Brain microvascular endothelial cell (primary cell): ENCODE measurements at regions not wholly inside any gene's neighbourhood (a gene's known extent, or its start where the extent isn't known, plus 50 kb on each side); places are given as distances from the start of the nearest gene placed in this dataset.

ENCODE experiments used
- DNase-seq: peaks from one replicate; pipeline ENCODE4 v3.0.0-alpha.2; 2020
- H3K27ac ChIP-seq: fragments of 250-450 bp; sonication (Bioruptor Pico); 2 replicates; pipeline ENCODE4 v1.5.1; 2020; ENCODE audit warnings: mild to moderate bottlenecking, moderate library complexity
- H3K27me3 ChIP-seq: fragments of 250-450 bp; sonication (Bioruptor Pico); replicated peaks from 2 replicates; pipeline ENCODE4 v1.5.1; 2020; ENCODE audit warnings: mild to moderate bottlenecking
- H3K36me3 ChIP-seq: fragments of 250-450 bp; sonication (Bioruptor Pico); replicated peaks from 2 replicates; pipeline ENCODE4 v1.5.1; 2020; ENCODE audit warnings: mild to moderate bottlenecking
- H3K4me3 ChIP-seq: 2 replicates; pipeline ENCODE4 v1.5.1; 2011; ENCODE audit warnings: low read depth, mild to moderate bottlenecking, control low read depth, low read length, moderate library complexity
- in situ Hi-C: cut with HindIII; loops from 2 replicates; pipeline ENCODE4 v1.10.0; 2017; ENCODE audit warnings: low sequenced_read_pairs, low pct_ligation_motif_present
- TF ChIP-seq, protein P1 (sequence below): IDR thresholded peaks from 2 replicates; pipeline ENCODE4 v1.5.1; 2011; ENCODE audit warnings: low read depth, mild to moderate bottlenecking, moderate library complexity, low read length, control low read depth, inconsistent platforms; ENCODE audit errors: missing control alignments

- Histone ChIP-seq H3K4me3 (no peak overlapping the region), H3K36me3 (no peaks in the 10 kb centered on the region), H3K27me3 (no peaks in the 10 kb centered on the region), H3K27ac (no peak overlapping the region)
- TF ChIP-seq, protein P1, sequence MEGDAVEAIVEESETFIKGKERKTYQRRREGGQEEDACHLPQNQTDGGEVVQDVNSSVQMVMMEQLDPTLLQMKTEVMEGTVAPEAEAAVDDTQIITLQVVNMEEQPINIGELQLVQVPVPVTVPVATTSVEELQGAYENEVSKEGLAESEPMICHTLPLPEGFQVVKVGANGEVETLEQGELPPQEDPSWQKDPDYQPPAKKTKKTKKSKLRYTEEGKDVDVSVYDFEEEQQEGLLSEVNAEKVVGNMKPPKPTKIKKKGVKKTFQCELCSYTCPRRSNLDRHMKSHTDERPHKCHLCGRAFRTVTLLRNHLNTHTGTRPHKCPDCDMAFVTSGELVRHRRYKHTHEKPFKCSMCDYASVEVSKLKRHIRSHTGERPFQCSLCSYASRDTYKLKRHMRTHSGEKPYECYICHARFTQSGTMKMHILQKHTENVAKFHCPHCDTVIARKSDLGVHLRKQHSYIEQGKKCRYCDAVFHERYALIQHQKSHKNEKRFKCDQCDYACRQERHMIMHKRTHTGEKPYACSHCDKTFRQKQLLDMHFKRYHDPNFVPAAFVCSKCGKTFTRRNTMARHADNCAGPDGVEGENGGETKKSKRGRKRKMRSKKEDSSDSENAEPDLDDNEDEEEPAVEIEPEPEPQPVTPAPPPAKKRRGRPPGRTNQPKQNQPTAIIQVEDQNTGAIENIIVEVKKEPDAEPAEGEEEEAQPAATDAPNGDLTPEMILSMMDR: no peak
- no peak for DNase-seq
- in situ Hi-C loops: no loop called here
Measured at GRCh38 chr11:135036488-135037297, 624.7 kb upstream of the B3GAT1 start.

DNA sequence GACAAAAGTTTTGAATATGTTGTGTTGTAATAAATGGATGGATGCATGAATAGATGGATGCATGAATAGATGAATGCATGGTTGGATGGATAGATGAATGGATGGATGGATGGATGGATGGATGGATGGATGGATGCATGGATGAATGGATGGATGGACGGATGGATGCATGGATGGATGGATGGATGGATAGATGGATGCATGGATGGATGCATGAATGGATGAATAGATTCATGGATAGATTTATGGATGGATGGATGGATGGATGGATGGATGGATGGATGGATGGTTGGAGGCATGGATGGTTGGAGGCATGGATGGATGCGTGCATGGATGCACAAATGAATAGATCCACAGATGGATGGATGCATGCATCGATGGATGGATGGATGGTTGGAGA is 623.2 kb upstream of the B3GAT1 start:
- no peak for DNase-seq
- TF ChIP-seq, protein P1: no peak
- Histone ChIP-seq H3K4me3 (no peak overlapping the region), H3K27ac (no peak overlapping the region), H3K27me3 (no peaks in the 10 kb centered on the region), H3K36me3 (no peaks in the 10 kb centered on the region)
- in situ Hi-C loops: no loop called here

DNA sequence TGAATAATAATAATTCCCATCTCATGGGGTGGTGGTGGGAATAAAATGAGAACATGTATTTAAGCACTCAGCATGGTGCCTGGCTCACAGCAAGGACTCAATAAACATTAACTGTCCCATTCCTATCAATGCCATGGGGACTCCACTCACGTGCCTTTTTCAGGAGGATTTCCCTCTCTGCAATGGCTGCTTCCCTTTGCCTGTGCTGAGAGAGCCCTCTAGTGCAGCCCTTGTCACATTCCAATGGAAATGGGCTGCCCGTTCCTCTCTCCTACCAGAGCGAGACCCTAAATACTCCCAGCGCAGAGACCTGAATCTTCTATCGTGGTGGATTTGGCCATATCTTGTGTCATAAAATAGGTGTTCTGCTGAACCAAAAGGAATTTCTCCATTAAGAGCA is 621.5 kb upstream of the B3GAT1 start:
- DNase-seq: peak; percentile 20

DNA sequence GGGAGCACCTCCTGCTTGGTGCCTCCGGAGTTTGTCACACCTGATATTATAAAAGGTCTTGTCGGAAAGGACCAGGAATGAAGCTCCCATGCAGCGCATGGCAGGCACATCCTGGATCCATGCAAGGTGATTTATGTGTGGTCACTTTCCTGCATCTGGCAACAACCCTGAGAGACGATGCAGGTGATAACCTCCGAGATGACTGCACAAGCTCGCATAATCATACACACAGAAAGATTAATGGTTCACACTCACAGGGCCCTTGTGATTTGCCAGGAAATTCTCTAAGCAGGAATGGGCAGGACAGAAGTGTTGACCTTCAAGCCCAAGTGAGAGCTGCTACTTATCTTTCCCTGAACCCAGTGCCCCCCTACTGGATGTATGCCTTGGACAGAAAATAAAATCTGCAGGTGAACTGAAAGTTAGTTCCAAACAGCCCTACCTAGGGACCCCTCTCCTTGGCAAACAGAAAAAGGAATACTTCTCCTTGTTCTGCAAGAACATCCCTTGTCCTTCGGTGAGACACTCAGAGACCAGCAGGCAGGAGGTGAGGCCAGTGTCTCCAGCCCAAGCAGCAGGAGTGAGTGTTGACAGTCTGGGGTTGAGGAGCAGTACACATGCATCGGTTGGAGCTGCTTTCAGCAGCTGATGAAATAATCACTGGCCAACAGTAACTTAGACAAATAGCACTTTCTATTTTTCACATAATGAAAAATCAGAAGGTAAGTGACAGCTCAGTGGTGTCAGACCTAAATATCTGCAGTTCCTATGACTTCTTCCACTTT is 619.4 kb upstream of the B3GAT1 start:
- TF ChIP-seq, protein P1: no peak
- H3K4me3 ChIP-seq: no peak overlapping the region

More for the DNA sequence above, 621.5 kb upstream of the B3GAT1 start:
- Histone ChIP-seq H3K4me3 (no peak overlapping the region), H3K36me3 (no peaks in the 10 kb centered on the region), H3K27ac (no peak overlapping the region), H3K27me3 (no peaks in the 10 kb centered on the region)
- TF ChIP-seq, protein P1: peak; percentile 59
- in situ Hi-C loops: no loop called here

DNA sequence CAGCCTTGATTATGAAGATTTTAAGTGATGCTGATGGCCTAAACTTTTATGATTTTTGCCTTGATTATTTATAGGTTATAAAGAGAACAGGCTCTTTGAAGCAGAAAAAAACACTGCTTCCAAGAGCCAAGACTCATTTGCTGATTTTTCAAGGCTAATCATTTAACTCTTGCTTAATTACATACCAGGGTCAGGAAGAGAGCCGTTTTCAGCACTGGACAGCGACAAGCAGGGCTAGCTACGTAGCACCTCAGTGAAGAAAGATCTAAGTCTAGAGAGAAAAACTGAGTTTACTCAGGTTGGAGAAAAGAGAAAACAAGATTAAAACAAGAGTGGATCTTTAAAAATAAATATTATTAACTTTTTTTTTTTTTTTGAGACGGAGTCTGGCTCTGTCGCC is 615.4 kb upstream of the B3GAT1 start:
- H3K36me3 ChIP-seq: no peaks in the 10 kb centered on the region
- H3K4me3 ChIP-seq: no peak overlapping the region
- no peak overlapping the region for H3K27ac ChIP-seq
- peak; percentile 42 for DNase-seq
- TF ChIP-seq, protein P1: no peak
- H3K27me3 ChIP-seq: no peaks in the 10 kb centered on the region
- in situ Hi-C loops: no loop called here

More for the DNA sequence above, 619.4 kb upstream of the B3GAT1 start:
- Histone ChIP-seq H3K27ac (no peak overlapping the region), H3K36me3 (no peaks in the 10 kb centered on the region), H3K27me3 (no peaks in the 10 kb centered on the region)
- in situ Hi-C loops: no loop called here
- DNase-seq: no peak
